Stomach (tissue), 4 donors: ENCODE measurements at regions not wholly inside any gene's neighbourhood (a gene's known extent, or its start where the extent isn't known, plus 50 kb on each side); places are given as distances from the start of the nearest gene placed in this dataset.

Experiments
- CTCF ChIP-seq, 7 experiments: fragments of 450-650 bp in 4 of 7; fragments of 200-600 bp in 3 of 7; sonication (generic) in 3 of 7; IDR thresholded peaks; one replicate each; pipeline ENCODE4 v1.5.1; 2016 to 2019; ENCODE audit warnings: antibody characterized with exemption in 7 of 7, control low read depth in 2 of 7, mild to moderate bottlenecking in 1 of 7
- POLR2AphosphoS5 ChIP-seq, 3 donors: sonication (generic); formaldehyde crosslinking; IDR thresholded peaks; one replicate each; pipeline ENCODE4 v1.6.1; 2016; ENCODE audit warnings: antibody characterized with exemption in 3 of 3

DNA sequence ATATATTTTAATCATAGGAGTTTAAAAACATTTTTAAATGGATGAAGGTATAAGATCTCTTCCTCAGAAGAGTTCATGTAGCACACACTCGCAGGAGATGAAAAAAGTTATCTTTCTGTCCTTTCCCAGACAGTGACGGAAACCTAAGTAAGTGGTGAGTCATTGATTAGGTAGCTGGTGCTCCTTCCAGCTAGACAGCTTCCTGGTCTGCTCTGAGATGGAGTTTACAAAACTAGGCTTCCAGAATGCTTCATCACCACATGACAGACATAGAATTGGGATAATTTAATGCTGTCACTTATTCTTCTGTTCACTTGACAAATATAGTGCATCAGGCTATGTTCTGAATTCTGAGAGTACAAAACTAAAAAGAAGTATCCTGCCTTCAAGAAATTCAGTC lies 2393.0 kb upstream of the C9orf72 start:
- TF ChIP-seq CTCF (IDR thresholded peaks at IDR 0.05) (no peak), POLR2AphosphoS5 (IDR thresholded peaks at IDR 0.05) (no peak)
